IMR-90 (cell line): ENCODE measurements at regions not wholly inside any gene's neighbourhood (a gene's known extent, or its start where the extent isn't known, plus 50 kb on each side); places are given as distances from the start of the nearest gene placed in this dataset.

ENCODE experiments used
- ATAC-seq: fragments of 200-7000 bp; cut with Tn5 transposase; 2 replicates; pipeline ENCODE4 v1.9.1; 2020; ENCODE audit warnings: low read depth, mild to moderate bottlenecking, moderate library complexity
- BruUV-seq: library from RNA; stranded (reverse); fragments of 400-500 nt; replicated peaks from 2 replicates; lab custom pipeline; 2021; lab: Mats Ljungman, UMichigan
- CTCF ChIA-PET: fragments of 300-600 bp; formaldehyde crosslinking; extraction: SDS; loops from one replicate; lab custom pipeline; 2021; ENCODE audit warnings: antibody characterized with exemption; lab: Yijun Ruan, JAX
- POLR2A ChIA-PET: fragments of 300-600 bp; sonication (Branson Sonifier 250); formaldehyde crosslinking; loops from one replicate; lab custom pipeline; 2022; ENCODE audit warnings: antibody characterized with exemption; ENCODE audit not compliant: unreplicated experiment; lab: Charles Lee
- DNase-seq: peaks from one replicate; pipeline ENCODE4 v3.0.0; 2013
- H2AFZ ChIP-seq: replicated peaks from 2 replicates; pipeline ENCODE3; 2013; ENCODE audit warnings: low read length, mild to moderate bottlenecking; ENCODE audit not compliant: poor library complexity
- H2AK5ac ChIP-seq: 2 replicates; pipeline ENCODE4 v1.6.1; 2013; ENCODE audit warnings: low read depth, low read length, inconsistent platforms
- H2AK9ac ChIP-seq: replicated peaks from 2 replicates; pipeline ENCODE3; 2013; ENCODE audit warnings: mild to moderate bottlenecking, low read depth, low read length, moderate library complexity; ENCODE audit not compliant: poor library complexity
- H2BK120ac ChIP-seq: 2 replicates; pipeline ENCODE4 v1.6.1; 2013; ENCODE audit warnings: low read depth, low read length, inconsistent platforms
- H2BK15ac ChIP-seq: 3 replicates; pipeline ENCODE4 v1.6.1; 2013; ENCODE audit warnings: low read depth, low read length, inconsistent platforms
- H2BK20ac ChIP-seq: 2 replicates; pipeline ENCODE4 v1.6.1; 2013; ENCODE audit warnings: low read depth, mild to moderate bottlenecking, inconsistent platforms, low read length, moderate library complexity
- H2BK5ac ChIP-seq: 2 replicates; pipeline ENCODE4 v1.6.1; 2013; ENCODE audit warnings: mild to moderate bottlenecking, low read depth, low read length, inconsistent platforms; ENCODE audit not compliant: poor library complexity, severe bottlenecking
- H3K14ac ChIP-seq: replicated peaks from 2 replicates; pipeline ENCODE4 v1.6.1; 2013; ENCODE audit warnings: low read depth, low read length, inconsistent platforms
- H3K18ac ChIP-seq: 2 replicates; pipeline ENCODE4 v1.6.1; 2013; ENCODE audit warnings: low read depth, low read length, control low read depth
- H3K23ac ChIP-seq: 2 replicates; pipeline ENCODE4 v1.6.1; 2013; ENCODE audit warnings: low read depth, low read length, inconsistent platforms
- H3K27ac ChIP-seq: 2 replicates; pipeline ENCODE4 v1.5.1; 2013; ENCODE audit warnings: mild to moderate bottlenecking, control low read depth, low read length; ENCODE audit not compliant: insufficient read depth
- H3K27me3 ChIP-seq: 2 replicates; pipeline ENCODE4 v1.6.1; 2013; ENCODE audit warnings: low read length; ENCODE audit not compliant: control insufficient read depth, insufficient read depth
- H3K36me3 ChIP-seq: 2 replicates; pipeline ENCODE4 v1.6.1; 2013; ENCODE audit warnings: low read length, mixed read lengths; ENCODE audit not compliant: control insufficient read depth, insufficient read depth
- H3K4ac ChIP-seq: 2 replicates; pipeline ENCODE4 v1.6.1; 2013; ENCODE audit warnings: low read depth, low read length, inconsistent platforms
- H3K4me1 ChIP-seq: 2 replicates; pipeline ENCODE4 v1.6.1; 2013; ENCODE audit warnings: low read length, mixed read lengths; ENCODE audit not compliant: control insufficient read depth, insufficient read depth
- H3K4me2 ChIP-seq: 2 replicates; pipeline ENCODE4 v1.6.1; 2013; ENCODE audit warnings: low read depth, mild to moderate bottlenecking, control low read depth, low read length, moderate library complexity
- H3K4me3 ChIP-seq: 2 replicates; pipeline ENCODE4 v1.5.1; 2013; ENCODE audit warnings: low read depth, mild to moderate bottlenecking, control low read depth, low read length, moderate library complexity; ENCODE audit not compliant: insufficient read depth
- H3K56ac ChIP-seq: 2 replicates; pipeline ENCODE4 v1.6.1; 2013; ENCODE audit warnings: low read length, inconsistent platforms; ENCODE audit not compliant: insufficient read depth; ENCODE audit errors: extremely low read depth
- H3K79me1 ChIP-seq, 2 experiments: 2 replicates each; pipeline ENCODE4 v1.6.1; 2013; ENCODE audit warnings: low read length in 2 of 2, inconsistent platforms in 1 of 2, low read depth in 1 of 2
- H3K9ac ChIP-seq: 2 replicates; pipeline ENCODE4 v1.6.1; 2013; ENCODE audit warnings: low read depth, low read length, control low read depth
- H3K9me1 ChIP-seq: 2 replicates; pipeline ENCODE4 v1.6.1; 2013; ENCODE audit warnings: low read length, inconsistent platforms; ENCODE audit not compliant: insufficient read depth
- H3K9me3 ChIP-seq: 2 replicates; pipeline ENCODE4 v1.6.1; 2013; ENCODE audit warnings: low read length; ENCODE audit not compliant: control insufficient read depth, insufficient read depth
- H4K20me1 ChIP-seq: 2 replicates; pipeline ENCODE4 v1.6.1; 2013; ENCODE audit warnings: low read length, inconsistent platforms; ENCODE audit not compliant: insufficient read depth
- H4K5ac ChIP-seq: 2 replicates; pipeline ENCODE4 v1.6.1; 2013; ENCODE audit warnings: mild to moderate bottlenecking, low read depth, low read length, control low read depth
- H4K8ac ChIP-seq, 2 experiments: 2 replicates each; pipeline ENCODE4 v1.6.1; 2013; ENCODE audit warnings: low read depth in 2 of 2, low read length in 2 of 2, control low read depth in 1 of 2, inconsistent platforms in 1 of 2
- H4K91ac ChIP-seq: 2 replicates; pipeline ENCODE4 v1.6.1; 2013; ENCODE audit warnings: low read depth, low read length, inconsistent platforms; ENCODE audit not compliant: insufficient read depth
- BHLHE40 ChIP-seq: fragments of 150-350 bp; IDR thresholded peaks from 2 replicates; pipeline ENCODE4 v1.6.1; 2016; ENCODE audit warnings: mild to moderate bottlenecking, low read depth, low read length
- CEBPB ChIP-seq: IDR thresholded peaks from 2 replicates; pipeline ENCODE4 v1.6.1; 2012; ENCODE audit warnings: low read depth, low read length, improper control_type of control experiment
- CHD1 ChIP-seq: IDR thresholded peaks from 2 replicates; pipeline ENCODE4 v1.6.1; 2012; ENCODE audit warnings: low read depth, low read length, improper control_type of control experiment
- ELK1 ChIP-seq: fragments of 150-350 bp; IDR thresholded peaks from 2 replicates; pipeline ENCODE4 v1.6.1; 2016; ENCODE audit warnings: low read depth, mild to moderate bottlenecking, low read length, moderate library complexity, borderline replicate concordance
- FOS ChIP-seq: fragments of 150-350 bp; IDR thresholded peaks from 2 replicates; pipeline ENCODE4 v1.6.1; 2016; ENCODE audit warnings: low read depth, low read length
- MAFK ChIP-seq: IDR thresholded peaks from 2 replicates; pipeline ENCODE4 v1.6.1; 2012; ENCODE audit warnings: low read depth, low read length, improper control_type of control experiment
- MAZ ChIP-seq: IDR thresholded peaks from 2 replicates; pipeline ENCODE4 v1.6.1; 2012; ENCODE audit warnings: low read depth, mild to moderate bottlenecking, low read length, improper control_type of control experiment, moderate library complexity, borderline replicate concordance
- MXI1 ChIP-seq: IDR thresholded peaks from 2 replicates; pipeline ENCODE4 v1.6.1; 2012; ENCODE audit warnings: low read depth, mild to moderate bottlenecking, low read length, moderate library complexity, borderline replicate concordance
- NFE2L2 ChIP-seq: fragments of 150-350 bp; IDR thresholded peaks from 2 replicates; pipeline ENCODE4 v1.6.1; 2016; ENCODE audit warnings: low read depth, mild to moderate bottlenecking, low read length
- POLR2A ChIP-seq: IDR thresholded peaks from 2 replicates; pipeline ENCODE4 v1.6.1; 2012; ENCODE audit warnings: mild to moderate bottlenecking, low read depth, low read length
- RAD21 ChIP-seq: IDR thresholded peaks from 2 replicates; pipeline ENCODE4 v1.6.1; 2012; ENCODE audit warnings: low read length, improper control_type of control experiment
- RCOR1 ChIP-seq: IDR thresholded peaks from 2 replicates; pipeline ENCODE4 v1.6.1; 2012; ENCODE audit warnings: mild to moderate bottlenecking, low read length, improper control_type of control experiment; ENCODE audit not compliant: insufficient replicate concordance
- RFX5 ChIP-seq: IDR thresholded peaks from 2 replicates; pipeline ENCODE4 v1.8.0; 2012; ENCODE audit warnings: low read depth, mild to moderate bottlenecking, low read length, moderate library complexity
- SMC3 ChIP-seq: fragments of 150-350 bp; IDR thresholded peaks from 2 replicates; pipeline ENCODE4 v1.6.1; 2016; ENCODE audit warnings: low read depth, mild to moderate bottlenecking, antibody characterized with exemption, low read length, moderate library complexity
- WGBS, 2 experiments: methylation state at CpG; one replicate each; pipeline versions ENCODE4 v1.1.5 to v1.1.7; 2013; ENCODE audit warnings: missing lambda C conversion rate in 2 of 2; ENCODE audit not compliant: insufficient read length in 1 of 2; ENCODE audit errors: extremely low coverage in 2 of 2; 5-methylcytosine and 5-hydroxymethylcytosine counted together
- dilution Hi-C: fragments of 300-500 bp; cut with HindIII; formaldehyde crosslinking; loops from one replicate; pipeline ENCODE4 v1.14.3; 2018; ENCODE audit warnings: low sequenced_read_pairs; ENCODE audit not compliant: unreplicated experiment
- in situ Hi-C: fragments of 300-500 bp; cut with MboI; formaldehyde crosslinking; loops from 3 replicates; pipeline ENCODE4 v1.14.3; 2019; ENCODE audit warnings: low sequenced_read_pairs, inconsistent platforms, mixed read lengths
- intact Hi-C: fragments of 100-400 bp; cut with micrococcal nuclease; formaldehyde crosslinking; loops from 2 replicates; pipeline ENCODE4 v1.10.0; 2022
- TF ChIP-seq, protein P1 (sequence below): conservative IDR thresholded peaks from 2 replicates; pipeline ENCODE4 v1.5.1; 2012; ENCODE audit warnings: mild to moderate bottlenecking, low read depth, low read length, improper control_type of control experiment
- TF ChIP-seq, protein P2 (sequence below): fragments of 150-350 bp; IDR thresholded peaks from 2 replicates; pipeline ENCODE4 v1.6.1; 2017; ENCODE audit warnings: mild to moderate bottlenecking, antibody characterized with exemption, low read length, low read depth

DNA sequence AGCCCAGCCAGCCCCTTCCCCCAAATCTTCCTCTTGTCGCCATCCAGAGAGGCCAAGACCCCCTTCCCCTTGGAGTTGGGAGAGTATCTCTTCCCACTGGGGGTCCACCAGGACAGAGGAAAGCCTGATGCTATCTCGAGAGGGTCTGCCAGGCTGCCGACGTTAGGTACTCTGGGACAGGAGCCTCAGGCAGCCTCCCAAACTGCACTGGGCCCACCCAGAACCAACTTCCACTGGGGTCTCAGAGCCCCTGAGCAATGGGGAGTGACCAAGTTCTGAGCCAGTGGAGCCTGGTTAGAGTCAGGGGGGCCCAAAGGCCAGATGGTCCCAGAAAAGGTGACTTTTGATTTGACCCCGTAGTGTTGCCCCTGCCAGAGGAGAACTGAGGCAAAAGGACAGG is 189.1 kb downstream of the INHBB start:
- TF ChIP-seq POLR2A: no peak
- no peak for TF ChIP-seq CHD1
- TF ChIP-seq NFE2L2: no peak
- no peak for TF ChIP-seq MAFK
- no peak for TF ChIP-seq RAD21
- no peak for TF ChIP-seq RFX5
- TF ChIP-seq, protein P1, sequence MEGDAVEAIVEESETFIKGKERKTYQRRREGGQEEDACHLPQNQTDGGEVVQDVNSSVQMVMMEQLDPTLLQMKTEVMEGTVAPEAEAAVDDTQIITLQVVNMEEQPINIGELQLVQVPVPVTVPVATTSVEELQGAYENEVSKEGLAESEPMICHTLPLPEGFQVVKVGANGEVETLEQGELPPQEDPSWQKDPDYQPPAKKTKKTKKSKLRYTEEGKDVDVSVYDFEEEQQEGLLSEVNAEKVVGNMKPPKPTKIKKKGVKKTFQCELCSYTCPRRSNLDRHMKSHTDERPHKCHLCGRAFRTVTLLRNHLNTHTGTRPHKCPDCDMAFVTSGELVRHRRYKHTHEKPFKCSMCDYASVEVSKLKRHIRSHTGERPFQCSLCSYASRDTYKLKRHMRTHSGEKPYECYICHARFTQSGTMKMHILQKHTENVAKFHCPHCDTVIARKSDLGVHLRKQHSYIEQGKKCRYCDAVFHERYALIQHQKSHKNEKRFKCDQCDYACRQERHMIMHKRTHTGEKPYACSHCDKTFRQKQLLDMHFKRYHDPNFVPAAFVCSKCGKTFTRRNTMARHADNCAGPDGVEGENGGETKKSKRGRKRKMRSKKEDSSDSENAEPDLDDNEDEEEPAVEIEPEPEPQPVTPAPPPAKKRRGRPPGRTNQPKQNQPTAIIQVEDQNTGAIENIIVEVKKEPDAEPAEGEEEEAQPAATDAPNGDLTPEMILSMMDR: no peak
- no peak for TF ChIP-seq RCOR1
- no peak for TF ChIP-seq FOS
- TF ChIP-seq, protein P2, sequence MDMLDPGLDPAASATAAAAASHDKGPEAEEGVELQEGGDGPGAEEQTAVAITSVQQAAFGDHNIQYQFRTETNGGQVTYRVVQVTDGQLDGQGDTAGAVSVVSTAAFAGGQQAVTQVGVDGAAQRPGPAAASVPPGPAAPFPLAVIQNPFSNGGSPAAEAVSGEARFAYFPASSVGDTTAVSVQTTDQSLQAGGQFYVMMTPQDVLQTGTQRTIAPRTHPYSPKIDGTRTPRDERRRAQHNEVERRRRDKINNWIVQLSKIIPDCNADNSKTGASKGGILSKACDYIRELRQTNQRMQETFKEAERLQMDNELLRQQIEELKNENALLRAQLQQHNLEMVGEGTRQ: no peak
- TF ChIP-seq SMC3: no peak
- TF ChIP-seq MXI1: no peak
- no peak for TF ChIP-seq ELK1
- no peak for TF ChIP-seq MAZ
- TF ChIP-seq BHLHE40: no peak
- TF ChIP-seq CEBPB: no peak
- H3K14ac ChIP-seq: no peak overlapping the region
- H2BK120ac ChIP-seq: no peak overlapping the region
- H2BK5ac ChIP-seq: no peak overlapping the region
- WGBS, 2 experiments: 88% methylated on average over 1 of the region's 5 CpGs; no CpG with 5 or more reads in 1 of the 2 experiments
- H3K27ac ChIP-seq: no peak overlapping the region
- H3K9me3 ChIP-seq: peaks cover 5% of the 10 kb centered on the region
- in situ Hi-C loops: no loop called here
- no peak overlapping the region for H3K56ac ChIP-seq
- no peak for ATAC-seq
- ChIA-PET POLR2A (no interaction called here), CTCF (no interaction called here)
- no peaks in the 10 kb centered on the region for H3K36me3 ChIP-seq
- H3K4me1 ChIP-seq: peaks cover 6% of the 10 kb centered on the region
- DNase-seq: no peak
- no peak overlapping the region for H2BK15ac ChIP-seq
- H3K4me2 ChIP-seq: no peak overlapping the region
- no peaks in the 10 kb centered on the region for H3K79me1 ChIP-seq
- no peak overlapping the region for H3K9ac ChIP-seq
- no peak overlapping the region for H4K5ac ChIP-seq
- dilution Hi-C loops: no loop called here
- intact Hi-C loops: no loop called here
- peaks cover 26% of the 10 kb centered on the region for H3K27me3 ChIP-seq
- H3K23ac ChIP-seq: no peak overlapping the region
- H3K9me1 ChIP-seq: peaks cover 5% of the 10 kb centered on the region
- no TSS peak for BruUV-seq
- H3K4ac ChIP-seq: no peak overlapping the region
- no peaks in the 10 kb centered on the region for H4K20me1 ChIP-seq
- H2BK20ac ChIP-seq: no peak overlapping the region
- H2AK9ac ChIP-seq: no peak overlapping the region
- no peak overlapping the region for H2AFZ ChIP-seq
- no peak overlapping the region for H4K91ac ChIP-seq
- H4K8ac ChIP-seq: no peak overlapping the region
- H2AK5ac ChIP-seq: no peak overlapping the region
- no peak overlapping the region for H3K4me3 ChIP-seq
- no peak overlapping the region for H3K18ac ChIP-seq
